GM20000 (cell line): ENCODE measurements at regions not wholly inside any gene's neighbourhood (a gene's known extent, or its start where the extent isn't known, plus 50 kb on each side); places are given as distances from the start of the nearest gene placed in this dataset.

Experiments
- DNase-seq: peaks from one replicate; pipeline ENCODE4 v3.0.0; 2012; ENCODE audit warnings: low spot score
- TF ChIP-seq, protein P1 (sequence below): IDR thresholded peaks from 2 replicates; pipeline ENCODE4 v1.5.1; 2012; ENCODE audit warnings: mild to moderate bottlenecking, control low read depth; ENCODE audit errors: extremely low read depth, missing control alignments

DNA sequence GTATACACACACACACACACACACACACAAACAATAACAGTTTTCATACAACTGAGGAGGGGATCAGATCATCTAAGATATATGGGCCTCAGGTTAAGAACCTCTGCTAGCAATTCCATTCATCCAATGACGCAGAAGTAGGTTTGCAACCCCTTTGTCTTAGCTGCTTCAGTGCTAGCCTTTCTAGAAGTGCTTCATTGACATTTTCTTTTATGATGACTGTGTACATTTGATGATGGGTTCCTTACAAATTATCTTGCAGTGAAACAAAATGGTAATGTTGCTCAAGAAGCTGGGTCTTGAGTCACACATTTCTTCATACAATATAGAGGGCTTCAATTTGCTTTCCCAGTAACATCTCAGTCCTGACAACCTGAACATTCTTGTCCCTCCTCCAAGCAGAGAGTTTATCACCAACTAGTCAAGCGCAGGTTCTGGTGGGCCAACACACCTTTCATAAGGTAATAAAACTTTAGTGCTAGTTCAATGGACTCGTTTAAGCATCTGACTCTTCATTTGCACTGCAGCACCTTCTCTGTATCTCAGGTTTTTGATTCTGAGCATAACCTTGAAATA is 269.5 kb downstream of the CNTN3 start:
- DNase-seq = no peak
- TF ChIP-seq, protein P1, sequence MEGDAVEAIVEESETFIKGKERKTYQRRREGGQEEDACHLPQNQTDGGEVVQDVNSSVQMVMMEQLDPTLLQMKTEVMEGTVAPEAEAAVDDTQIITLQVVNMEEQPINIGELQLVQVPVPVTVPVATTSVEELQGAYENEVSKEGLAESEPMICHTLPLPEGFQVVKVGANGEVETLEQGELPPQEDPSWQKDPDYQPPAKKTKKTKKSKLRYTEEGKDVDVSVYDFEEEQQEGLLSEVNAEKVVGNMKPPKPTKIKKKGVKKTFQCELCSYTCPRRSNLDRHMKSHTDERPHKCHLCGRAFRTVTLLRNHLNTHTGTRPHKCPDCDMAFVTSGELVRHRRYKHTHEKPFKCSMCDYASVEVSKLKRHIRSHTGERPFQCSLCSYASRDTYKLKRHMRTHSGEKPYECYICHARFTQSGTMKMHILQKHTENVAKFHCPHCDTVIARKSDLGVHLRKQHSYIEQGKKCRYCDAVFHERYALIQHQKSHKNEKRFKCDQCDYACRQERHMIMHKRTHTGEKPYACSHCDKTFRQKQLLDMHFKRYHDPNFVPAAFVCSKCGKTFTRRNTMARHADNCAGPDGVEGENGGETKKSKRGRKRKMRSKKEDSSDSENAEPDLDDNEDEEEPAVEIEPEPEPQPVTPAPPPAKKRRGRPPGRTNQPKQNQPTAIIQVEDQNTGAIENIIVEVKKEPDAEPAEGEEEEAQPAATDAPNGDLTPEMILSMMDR = no peak

DNA sequence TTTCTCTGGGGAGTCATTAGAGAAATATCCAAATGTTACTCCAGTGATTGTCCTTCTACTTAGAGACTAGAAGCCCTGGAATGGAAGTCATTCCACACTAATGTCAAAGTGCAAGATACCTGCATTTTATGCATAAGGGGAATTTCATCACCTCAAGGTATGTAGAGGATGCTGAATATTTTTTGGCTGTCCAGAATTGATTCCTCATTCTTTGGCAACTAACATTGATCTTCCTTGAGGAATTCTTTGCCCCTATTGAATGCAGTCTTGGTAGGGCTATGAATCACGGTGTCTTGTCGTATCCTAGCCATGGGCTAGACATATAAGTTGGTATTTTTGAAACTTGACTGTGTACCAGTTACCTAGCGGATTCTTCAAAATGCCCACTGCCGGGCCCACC is 271.1 kb downstream of the CNTN3 start:
- TF ChIP-seq, protein P1 = no peak

DNA sequence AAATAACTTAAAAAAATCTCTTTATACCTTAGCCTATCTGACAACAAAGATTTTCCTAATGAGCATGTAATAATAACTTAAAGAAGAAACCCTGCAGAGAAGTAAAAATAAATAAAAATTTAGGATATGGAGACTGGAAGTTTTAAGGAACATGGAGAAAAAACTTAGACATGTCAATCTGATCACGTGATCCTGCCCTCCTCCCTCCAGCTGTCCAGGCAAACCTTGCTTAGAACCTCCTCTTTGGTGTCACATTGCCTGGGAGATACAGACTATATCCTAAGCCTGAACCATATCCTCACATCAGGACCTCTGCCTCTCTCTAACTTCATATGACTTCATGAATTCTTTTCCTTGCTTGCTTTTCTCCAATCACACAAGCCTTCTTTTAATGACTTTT is 275.5 kb downstream of the CNTN3 start:
- no peak for DNase-seq
- TF ChIP-seq, protein P1 = no peak

More for the DNA sequence above, 271.1 kb downstream of the CNTN3 start:
- DNase-seq = no peak

DNA sequence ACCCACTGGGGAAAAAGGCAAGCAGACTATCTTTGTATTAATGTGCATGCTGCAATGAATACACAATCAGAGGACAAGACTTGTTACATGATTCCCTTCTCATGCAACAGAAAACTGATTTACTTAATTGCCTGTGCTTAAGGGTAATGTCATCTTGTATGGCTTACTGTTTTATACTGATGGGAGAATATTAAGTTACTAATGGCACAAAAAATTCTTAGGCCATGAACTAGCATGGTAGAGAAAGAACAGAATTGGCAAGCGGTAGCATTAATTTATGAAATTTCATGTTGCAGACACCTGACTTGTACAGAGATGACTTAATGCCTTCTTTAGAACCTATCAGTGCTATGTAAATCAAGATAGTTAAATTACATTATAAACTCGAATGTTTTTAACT is 282.3 kb downstream of the CNTN3 start:
- TF ChIP-seq, protein P1 = no peak
- no peak for DNase-seq

DNA sequence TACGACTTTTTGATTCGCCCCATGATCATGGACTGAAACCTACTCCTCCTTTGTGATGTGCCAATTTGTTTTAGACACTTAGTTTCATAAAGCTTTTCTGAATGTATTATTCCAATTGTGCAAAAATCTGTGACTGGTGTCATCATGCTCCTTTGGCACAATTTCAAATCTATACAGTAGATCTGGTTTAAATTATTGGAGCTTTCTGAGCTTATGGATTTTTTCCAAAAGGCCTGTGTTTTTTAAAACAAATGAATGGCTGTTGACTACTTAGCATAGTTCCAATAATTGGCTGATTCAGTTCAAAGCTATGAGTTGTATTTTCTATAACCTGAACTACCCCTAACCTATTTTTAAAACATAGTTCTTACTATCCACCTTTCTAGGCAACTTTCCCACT is 282.7 kb downstream of the CNTN3 start:
- DNase-seq = no peak
- TF ChIP-seq, protein P1 = no peak

DNA sequence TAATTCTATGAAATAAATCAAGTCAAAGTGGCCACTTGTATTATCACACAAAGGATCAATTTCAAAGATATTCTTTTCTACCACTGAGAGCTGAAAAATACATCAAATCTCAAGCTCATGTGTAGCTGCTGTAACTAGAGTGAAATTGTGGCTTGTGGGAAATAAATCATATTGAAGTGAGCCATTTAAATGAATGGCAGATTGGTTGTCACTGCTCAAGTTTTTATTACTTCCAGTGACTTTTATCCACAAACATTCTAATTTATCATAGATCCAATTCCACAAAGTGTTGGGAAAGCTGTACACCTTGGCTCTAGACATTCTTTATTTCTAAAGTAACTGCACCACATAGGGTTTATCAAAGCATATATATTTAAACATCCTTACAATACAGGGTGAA is 285.4 kb downstream of the CNTN3 start:
- DNase-seq = no peak
- TF ChIP-seq, protein P1 = no peak

DNA sequence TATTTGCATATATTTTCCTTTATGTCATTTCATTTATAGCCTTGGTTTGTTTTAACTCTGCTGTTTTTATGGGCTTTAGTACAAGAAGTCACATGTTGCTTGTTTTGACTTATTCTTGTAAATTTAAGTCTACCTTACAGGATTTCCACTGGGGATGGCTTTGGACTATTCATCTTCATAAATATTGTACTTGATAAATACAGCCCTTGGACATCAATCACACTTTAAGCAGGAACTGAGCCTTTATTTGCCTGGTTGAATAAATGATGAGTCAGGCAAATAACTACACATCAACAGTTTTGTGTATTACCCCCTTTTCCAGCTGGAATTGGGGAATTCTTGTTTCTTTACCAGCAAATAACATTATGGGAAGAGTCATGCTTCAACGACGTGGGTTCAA is 286.0 kb downstream of the CNTN3 start:
- TF ChIP-seq, protein P1 = no peak

More for the DNA sequence above, 286.0 kb downstream of the CNTN3 start:
- DNase-seq = no peak
